CD4-positive, alpha-beta T cell treated with Interleukin-4 for 4 hours (primary cell): ENCODE measurements at regions not wholly inside any gene's neighbourhood (a gene's known extent, or its start where the extent isn't known, plus 50 kb on each side); places are given as distances from the start of the nearest gene placed in this dataset.

Source experiments
- DNase-seq: peaks from one replicate; pipeline ENCODE4 v3.0.0-alpha.2; 2020

DNA sequence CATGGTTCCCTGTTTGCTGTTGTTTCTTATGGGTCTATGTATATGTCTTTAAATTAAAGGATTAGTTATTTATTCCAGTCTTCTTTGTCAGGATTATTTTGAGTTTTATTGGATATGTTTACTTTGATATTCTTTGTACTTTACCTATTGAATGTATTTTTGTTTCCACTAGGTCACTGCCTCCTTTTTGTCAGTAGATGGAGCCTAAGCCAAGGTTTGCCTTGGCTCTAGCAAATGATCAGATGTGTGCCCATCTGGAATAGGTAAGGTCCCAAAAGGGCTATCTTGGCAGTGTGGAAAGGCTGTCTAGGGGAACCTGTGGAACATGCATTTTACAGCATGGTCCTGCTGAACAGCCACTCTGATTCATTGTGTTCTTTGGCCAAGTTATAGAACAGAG is 337.3 kb upstream of the GHITM start:
- DNase-seq = no peak

DNA sequence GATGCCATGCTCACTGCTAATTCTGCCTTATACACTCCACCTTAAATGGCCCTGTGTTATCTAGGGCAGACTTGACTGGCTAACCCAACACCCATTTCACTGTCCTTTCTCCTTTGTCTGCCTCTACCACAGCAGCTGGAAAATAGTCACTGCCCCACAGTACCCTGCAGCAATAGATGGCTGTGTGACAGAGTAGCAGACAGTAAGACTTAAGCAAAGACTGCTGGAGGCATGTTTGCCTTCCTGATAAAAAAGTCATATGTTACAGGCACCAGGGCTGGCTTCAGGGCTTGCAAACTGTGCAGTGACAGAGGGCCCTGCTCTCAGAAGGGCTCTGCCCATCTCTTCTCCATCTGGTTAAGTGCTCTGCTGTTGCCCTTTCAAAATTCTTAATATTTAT is 332.6 kb upstream of the GHITM start:
- DNase-seq = no peak

DNA sequence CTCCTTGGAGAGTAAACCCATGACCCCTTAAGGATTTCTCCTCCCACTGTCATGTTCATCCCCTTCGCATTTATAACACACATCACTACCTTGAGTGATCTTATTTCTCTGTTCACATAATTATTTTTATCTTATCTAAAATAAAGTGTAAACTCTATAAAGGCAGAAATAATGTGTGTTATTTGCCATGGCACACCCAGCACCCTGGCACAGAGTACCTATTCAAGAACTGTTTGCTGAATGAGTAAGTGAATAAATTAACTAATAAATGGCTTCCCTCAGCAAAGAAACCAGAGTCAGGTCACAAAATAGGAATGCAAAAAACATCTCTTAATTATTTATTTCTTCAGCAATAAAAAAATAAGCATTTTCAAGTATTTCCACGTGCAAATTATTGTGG is 330.3 kb upstream of the GHITM start:
- no peak for DNase-seq

DNA sequence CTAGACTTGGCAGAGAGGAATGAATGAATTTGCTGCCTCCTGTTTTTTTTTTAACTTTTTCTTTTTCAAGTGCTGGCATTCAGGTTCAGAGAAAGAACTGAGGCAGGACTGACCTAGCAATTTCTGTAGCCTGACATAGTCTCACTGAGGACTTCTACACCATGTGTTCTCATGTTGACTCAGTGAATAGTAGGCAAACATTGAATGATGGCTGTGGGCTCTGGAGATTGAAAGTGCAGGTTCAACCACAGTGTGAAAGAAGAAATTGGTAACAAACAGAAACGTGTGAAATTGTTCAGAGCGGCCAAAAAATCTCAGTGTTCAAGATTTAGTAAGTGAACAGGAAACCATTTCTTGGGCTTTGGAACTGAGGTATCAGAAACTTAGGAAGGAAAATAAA is 322.4 kb upstream of the GHITM start:
- no peak for DNase-seq

DNA sequence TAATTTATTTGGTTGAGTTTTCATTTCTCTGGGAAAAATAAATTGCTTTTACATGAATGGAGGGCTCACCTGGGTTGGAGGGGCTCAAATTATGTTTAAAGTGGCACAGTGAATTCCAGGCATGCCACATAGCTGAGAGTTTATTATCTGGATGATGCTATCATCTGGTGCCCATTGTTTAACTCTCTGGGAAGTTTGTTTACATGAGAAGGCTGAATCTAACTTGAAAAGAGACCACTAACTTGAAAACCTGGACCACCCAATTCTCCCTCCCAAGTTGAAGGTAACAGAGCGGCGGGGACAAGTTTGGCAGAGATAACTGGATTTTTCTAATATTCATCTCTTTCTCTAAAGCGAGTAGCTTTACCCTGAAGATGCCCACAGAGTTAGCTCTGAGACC is 321.5 kb upstream of the GHITM start:
- DNase-seq = no peak

DNA sequence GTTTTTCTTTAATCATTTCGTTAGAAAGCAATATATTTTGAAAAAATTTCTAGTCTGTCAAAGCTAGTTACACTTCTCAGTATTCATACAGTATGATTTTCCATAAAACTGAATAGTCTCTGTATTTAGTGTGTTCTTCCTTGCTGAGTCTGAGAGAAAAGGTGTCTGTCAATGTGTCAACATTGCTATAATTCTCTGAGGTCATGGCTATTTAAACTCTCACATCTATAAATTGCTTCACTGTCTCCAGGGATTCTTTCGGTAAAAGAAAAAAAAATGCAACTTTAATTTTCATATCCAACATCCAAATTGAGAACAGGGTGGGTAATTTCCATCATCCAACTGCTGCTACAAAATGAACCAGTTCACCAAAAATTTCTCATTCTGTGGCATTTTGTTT is 319.7 kb upstream of the GHITM start:
- no peak for DNase-seq

DNA sequence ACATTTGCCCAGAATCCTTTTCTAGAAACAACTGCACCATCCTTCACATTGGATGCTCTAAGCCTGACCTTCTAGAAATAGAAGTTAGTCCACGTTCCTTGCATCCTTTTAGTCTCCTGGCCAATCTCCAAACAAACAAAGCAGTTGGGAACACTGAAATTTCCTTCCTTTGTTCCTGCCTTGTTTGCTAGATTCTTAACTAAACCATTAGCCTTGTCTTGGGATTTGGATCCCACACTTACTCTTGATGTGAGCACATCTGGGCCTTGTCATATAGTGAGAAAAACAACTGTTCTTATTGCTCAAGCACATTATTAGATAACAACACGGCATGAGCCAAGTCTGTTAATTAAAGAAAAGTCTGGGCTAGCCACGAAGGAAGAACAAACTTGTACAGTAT is 319.3 kb upstream of the GHITM start:
- DNase-seq = no peak

DNA sequence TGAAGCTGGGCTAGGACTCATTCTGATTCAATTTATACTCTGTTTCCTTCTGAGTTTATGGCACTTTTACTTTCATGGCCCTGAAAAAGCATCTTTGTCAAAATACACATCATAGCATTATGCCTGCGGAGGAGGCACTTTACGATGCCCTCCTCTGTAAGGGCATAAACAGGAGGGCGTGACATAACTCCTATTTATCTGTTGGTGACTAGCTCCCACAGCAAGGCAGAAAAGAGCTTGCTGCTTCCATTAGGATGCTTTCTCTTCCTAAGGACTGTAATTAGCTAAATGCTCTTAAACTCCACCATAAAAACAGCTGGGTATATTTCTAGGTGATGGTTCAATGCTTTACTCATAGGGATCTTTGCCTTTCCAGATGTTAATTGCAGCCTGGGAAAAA is 315.2 kb upstream of the GHITM start:
- DNase-seq = no peak

DNA sequence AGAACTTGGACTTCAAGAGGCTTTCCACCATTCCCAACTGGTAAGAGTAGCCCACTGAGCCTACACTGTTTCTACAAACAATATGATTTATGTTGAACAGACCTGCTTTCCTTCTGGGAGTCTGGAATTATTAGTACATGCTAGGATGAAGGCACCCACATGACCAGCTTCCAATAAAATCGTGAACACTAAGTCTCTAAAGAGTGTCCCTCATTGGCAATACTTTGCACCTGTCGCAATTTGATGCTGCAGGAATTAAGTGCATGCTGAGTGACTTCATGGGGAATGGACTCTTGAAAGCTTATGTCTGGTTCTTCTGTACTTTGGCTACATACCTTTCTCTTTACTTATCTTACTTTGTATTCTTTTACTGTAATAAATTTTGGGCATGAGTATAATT is 305.2 kb upstream of the GHITM start:
- no peak for DNase-seq

DNA sequence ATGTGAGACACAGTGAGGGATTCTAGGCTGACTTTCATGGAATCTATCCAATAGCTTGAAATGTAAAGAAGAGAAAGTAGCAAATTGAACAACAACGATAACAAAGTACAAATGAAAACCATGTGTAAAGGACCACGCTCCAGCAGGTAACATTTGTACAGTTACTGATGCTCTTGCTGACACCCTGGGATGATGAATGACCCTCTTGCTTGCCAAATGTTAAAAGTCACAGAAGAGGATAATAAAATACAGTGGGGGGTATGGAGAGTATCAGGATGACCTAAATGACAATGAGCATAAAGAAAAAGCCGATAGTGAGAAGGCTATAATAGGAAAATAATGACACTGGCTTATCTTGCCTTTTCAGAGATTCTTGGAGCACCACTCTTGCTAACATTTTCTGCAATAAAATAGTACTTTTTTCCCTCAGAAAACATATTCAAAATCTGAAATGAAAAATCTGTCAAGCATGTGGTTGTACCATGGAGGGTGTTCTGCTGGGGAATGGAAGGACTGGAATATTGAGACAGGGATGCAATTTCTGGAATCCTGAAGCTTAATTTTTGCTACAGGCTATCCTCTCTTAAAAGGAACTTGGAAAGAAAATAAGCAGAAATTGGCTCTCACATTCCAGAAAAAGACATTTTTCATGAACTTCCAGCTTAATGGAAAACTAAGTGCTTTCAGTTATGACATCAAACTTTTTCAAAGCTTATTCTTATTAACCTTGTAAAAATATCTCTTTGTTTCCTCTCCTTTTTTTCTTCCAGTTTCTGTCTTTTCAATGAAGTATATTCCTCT is 303.2 kb upstream of the GHITM start:
- DNase-seq = no peak

DNA sequence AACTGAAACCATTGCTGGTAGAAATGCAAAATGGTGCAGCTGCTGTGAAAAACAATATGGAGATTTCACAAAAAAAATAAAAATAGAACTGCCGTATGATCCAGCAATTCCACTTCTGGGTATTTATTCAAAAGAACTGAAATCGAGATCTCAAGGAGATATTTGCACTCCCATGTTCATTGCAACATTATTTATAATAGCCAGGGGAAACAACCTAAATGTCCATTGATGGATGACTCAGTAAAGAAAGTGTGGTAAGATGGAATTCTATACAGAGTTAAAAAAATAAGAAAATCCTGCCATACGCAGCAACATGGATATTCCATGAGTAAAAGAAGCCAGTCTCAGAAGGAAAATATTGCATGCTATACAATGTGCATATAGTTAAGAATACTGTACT is 290.6 kb upstream of the GHITM start:
- no peak for DNase-seq

DNA sequence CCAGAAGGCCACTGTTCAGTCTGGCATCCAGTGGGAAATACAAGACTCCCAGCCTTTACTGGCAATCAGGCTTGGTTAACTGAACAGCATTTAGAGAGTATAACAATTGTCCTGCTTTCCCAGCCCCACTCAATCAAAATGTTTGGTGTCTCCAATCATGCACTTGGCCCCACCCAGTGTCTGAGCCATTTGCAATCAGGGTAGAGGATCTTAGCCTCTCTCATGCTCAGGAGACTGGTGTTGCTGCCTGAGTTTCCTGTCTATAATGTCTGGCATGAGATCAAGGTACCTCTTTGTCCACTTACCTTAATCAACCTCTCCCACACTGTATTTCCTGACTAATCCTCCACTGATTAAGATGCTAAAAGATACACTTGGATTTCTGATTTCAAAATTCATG is 290.2 kb upstream of the GHITM start:
- no peak for DNase-seq

DNA sequence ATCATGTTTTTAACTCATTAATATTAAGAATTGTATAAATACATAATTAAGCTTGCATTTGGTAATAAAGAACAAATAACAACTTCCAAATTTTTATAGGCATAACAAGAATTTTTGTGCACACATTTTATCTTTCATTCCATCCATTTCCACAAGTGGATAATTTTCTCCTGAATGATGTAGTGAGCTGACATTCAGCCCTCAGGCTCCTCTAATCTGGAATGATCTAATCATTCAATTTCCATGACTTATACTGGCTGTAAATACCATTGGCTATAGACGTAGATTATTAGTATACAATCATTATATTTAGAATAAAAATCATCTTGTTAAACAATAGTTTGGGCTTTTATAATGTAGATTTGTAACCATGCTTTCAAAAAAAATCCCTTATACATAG is 287.2 kb upstream of the GHITM start:
- DNase-seq = no peak

DNA sequence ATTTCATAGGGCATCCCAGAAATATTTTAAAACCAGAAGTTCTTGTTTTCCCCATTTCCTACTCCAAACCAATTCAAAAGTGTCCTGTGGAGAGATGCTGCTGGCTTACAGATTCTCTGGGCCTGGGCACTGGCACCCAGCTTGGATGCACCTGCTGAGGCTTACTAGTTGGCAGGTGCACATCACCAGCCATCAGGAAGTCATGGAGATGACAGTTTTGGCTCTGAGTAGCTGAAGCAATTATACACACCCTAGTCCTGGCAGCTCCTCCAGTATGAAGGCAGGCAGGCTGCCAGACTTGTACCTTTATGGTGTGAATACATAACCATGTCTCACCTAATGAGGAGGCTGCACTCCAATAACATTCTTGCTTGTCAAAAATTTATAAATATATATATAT is 276.6 kb upstream of the GHITM start:
- no peak for DNase-seq

DNA sequence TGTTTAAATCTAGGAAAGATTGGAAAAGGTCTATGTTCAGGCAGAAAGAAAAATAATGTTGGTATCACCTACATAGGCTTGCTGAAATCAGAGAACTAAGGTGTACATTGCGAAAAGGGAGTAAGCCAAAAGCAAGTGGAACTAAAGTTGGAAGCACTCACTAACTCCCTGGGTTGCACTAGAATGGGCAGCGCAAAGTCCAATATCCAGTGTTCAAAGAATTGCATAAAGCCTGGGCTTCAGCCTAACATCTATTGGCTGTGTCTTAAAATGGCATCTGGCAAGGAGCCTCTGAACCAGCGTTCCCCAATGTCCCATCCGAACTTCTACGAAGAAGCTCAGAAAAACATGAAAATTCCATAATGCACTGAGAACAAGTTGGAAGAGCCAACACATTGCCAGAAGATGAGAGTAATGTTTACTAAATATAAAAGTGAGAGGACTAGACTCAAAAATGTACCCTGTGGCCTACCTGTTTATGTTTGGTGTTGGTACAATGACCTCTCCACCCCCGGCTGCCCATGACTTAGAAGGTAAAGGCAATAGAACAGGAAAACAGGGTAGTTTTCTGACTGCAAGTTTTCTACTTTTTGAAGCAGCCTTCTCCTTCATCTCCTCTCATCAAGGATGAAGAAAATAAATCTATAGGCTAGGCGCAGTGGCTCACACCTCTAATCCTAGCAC is 275.9 kb upstream of the GHITM start:
- no peak for DNase-seq

DNA sequence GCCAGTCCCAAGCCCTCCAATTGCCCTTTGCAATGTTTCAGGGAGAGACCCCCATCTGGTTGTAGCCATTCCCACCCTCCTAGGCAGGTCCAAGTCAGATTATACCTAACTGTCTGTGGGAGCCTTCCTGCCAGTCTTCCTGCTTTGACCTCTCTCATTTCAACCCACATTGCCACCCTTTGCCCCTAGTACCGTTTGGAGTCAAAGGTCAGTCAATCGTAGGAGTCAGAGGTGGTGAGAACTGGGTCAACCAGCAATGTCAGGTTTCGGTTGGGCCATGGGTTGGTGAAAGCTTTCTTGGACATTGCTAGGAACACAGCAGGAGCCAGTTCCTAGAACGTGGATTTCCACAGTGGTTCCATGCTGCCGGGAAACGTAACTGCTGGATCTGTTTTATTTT is 269.4 kb upstream of the GHITM start:
- no peak for DNase-seq

DNA sequence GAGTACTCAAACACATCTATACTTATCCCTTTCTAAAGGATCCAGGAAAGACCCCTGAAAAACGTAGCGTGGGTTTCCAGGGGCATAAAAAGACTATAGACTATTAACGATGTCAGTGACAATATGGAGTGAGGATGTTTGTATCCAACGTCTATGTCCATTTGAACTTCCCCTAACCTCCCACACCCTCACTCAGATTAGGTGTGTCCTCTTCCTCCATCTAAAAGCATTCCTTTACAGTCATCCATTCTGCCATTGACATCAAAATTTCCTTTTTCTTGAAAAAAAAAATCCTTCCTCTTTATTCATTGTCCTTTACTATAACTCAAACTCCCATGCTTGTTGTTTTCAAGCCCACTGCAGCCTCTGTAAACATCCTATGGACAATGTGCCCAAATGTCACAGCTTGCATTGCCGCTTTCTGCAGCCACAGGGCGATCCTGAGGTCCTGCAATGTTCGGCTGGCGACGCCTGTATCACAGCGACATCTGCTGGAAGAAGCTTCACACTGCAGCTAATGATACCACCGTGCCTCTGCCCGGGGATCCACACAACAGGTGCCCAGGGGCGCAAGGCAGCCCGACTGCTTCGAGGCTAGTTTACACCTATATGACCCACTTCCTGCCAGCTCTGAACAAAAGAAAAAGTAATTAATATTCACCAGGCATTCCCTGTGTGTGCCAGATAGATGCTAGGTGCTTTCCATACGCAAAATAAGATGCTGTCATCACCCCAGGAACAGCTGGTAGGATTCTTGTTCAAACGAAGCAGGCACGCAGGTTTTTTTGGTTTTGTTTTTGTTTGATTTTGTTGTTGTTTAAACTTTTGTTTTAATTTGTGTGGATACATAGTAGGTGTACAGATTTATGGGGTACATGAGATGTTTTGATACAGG is 267.9 kb upstream of the GHITM start:
- peak; percentile 64 for DNase-seq

DNA sequence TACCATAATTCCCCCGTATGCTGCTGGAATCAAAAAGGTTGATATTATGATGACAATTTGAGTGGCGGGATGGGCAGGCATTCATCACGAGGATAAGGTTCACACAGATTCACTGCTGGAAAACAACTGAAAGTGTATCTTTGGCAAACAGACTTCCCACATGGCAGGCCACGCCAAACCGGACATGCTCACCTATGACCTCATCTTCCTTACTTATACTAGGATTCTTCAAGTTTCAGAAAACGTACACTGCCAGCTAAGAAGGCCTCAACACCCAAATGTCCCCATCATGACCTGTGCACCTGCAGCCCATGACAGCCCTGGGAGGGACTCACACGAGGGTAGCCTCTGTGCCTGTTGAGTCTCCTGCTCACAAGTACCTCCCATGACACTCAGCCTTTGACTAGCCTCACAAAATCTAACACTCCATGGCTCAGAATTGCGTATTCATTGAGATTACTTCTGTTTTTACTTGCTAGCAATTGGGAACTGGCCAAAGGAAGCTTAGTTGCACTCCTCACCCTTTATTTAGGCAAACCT is 259.0 kb upstream of the GHITM start:
- DNase-seq = no peak

DNA sequence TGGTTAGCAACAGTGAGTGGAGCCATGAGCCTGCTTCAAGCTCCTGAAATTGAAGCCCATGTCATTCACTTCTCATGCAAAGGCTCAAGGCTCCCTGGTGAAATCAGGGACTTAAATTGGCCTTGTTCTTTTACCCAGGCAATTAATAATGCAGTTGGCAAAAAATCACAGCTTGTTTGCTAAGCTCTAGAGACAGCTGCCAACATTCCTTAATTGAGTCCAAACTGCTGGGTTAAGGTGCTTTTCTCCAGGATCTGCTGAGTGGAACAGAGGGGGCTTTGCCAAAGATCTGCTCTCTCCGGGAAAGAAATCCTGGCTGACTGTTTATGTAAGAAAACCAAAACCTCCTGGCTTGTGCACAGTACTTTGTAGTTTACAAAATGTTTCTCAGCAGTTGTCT is 257.6 kb upstream of the GHITM start:
- no peak for DNase-seq

DNA sequence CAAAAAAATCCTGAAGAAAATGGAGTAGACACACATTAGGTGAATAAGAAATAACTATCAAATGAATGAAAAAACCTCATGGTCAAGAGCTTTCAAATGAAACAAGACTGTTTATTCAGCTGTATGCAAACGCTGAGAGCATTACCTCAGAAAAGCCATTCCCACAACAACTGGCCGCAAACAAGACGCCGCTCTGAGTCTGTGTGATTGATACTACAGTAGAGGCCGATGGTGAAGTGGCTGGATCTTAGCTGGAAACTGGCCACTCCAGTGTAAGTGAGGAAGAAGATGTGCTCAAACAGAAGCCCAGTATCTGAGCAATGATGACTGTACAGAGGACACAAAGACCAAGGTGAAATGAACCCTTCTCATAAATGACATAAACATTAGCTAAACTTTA is 252.4 kb upstream of the GHITM start:
- DNase-seq = no peak

DNA sequence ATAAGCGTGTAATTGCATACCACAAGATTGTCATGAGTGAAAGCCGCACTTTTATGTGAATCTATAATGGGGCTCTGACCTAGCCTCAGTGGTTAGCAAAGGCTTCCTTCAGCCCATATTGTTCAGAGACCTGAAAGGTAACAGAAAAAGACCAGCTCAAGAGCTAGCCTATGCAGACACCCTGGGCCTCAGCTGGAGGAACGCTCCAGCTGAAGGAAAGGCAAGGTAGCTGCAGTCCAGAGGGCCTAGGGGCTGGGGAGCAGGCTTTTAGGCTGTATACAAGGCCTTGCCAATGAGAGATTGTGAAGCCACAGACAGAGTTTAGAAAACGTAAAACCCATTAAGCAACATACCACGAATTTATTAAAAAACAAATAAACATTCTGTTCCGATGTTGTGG is 246.6 kb upstream of the GHITM start:
- DNase-seq = no peak

DNA sequence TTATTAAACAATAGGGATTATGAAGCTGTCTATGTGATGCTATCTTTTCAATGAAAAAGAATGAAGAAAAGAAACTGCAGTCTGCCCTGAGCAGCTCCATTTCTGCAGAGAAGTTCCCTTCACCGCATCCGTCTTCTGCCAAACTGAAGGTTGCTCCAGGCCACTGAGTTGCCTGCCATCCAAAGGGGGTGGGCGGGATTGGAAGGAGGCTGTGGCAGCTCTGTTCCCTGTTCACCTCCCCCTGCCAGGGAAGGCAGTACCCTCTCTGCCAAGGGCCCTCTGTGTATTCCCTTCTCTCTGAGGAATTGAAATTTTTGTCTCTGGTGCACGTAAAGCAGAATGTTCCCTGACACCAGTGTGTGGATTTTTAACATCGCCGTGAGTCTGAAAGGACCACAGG is 243.1 kb upstream of the GHITM start:
- no peak for DNase-seq

DNA sequence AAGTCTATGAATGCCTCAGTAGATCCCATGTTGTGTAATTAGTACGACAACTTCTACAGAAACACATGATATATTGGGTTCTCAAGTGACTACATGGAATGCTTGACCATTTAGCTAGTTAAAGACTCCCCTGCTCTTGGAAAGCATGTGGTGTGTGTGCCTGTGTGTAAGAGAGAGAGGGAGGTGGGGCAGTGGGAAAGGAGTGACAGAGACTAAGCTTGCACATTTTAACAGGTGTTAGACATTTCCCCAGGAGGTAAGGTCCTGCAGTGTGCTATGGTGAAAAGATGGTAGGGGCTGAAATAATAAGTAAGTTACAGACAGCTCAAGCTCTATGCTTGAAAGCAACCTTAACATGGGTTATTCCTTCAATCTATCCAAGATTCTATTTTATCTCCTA is 241.7 kb upstream of the GHITM start:
- DNase-seq = no peak

DNA sequence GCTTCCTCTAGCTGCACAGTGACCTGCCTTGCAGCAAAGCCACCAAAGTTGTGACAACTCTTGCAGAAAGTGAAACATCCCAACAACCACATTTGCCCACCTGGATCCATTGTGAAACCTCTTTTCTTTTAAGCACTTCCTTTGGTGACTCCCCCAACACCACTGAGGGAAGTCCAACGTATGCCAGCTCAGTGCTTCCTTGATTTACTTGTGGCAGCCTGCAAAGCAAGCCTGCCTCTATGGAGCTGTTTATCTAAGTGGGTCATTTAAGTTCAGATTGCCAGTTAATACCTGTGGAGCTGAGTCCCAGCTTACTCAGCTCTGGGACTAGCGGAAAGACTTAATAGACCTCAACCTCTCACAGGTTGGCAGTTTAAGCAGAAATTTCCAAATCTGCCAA is 230.8 kb upstream of the GHITM start:
- DNase-seq = no peak
